K562 (cell line): ENCODE measurements at regions not wholly inside any gene's neighbourhood (a gene's known extent, or its start where the extent isn't known, plus 50 kb on each side); places are given as distances from the start of the nearest gene placed in this dataset.

Experiments used
- ATAC-seq: fragments of 200-7000 bp; cut with Tn5 transposase; 3 replicates; pipeline ENCODE4 v1.9.1; 2020; ENCODE audit warnings: moderate library complexity
- BruUV-seq: library from RNA; stranded (reverse); fragments of 400-500 nt; replicated peaks from 2 replicates; lab custom pipeline; 2021; lab: Mats Ljungman, UMichigan
- CTCF ChIA-PET: fragments of 300-600 bp; formaldehyde crosslinking; extraction: SDS; loops from one replicate; lab custom pipeline; 2021; ENCODE audit warnings: low intra/inter-chr PET ratio; lab: Yijun Ruan, JAX
- POLR2A ChIA-PET: fragments of 300-600, 350-650 bp; sonication (Branson Sonifier 250); formaldehyde crosslinking; extraction: SDS; loops from one replicate; lab custom pipeline; 2021; ENCODE audit warnings: antibody characterized with exemption, inconsistent platforms; lab: Yijun Ruan, JAX
- DNase-seq, 4 experiments: peaks; one replicate each; pipeline versions ENCODE4 v3.0.0 to v3.0.0-alpha.2; 2011 to 2018; ENCODE audit warnings: low spot score in 3 of 4, mixed read lengths in 3 of 4; ENCODE audit errors: extremely low read depth in 1 of 4
- FAIRE-seq: peaks from 2 replicates; lab custom pipeline; 2011; peaks lifted over from hg19 to GRCh38; lab: Jason Lieb, UNC
- H2AFZ ChIP-seq: 2 replicates; pipeline ENCODE4 v1.6.0; 2011; ENCODE audit warnings: low read depth, low read length, control low read depth, inconsistent platforms
- H3K27ac ChIP-seq: fragments of 200-600 bp; 3 replicates; pipeline ENCODE4 v1.8.0; 2011; ENCODE audit warnings: low read depth, mild to moderate bottlenecking, control low read depth, inconsistent platforms, low read length, moderate library complexity, mixed read lengths; ENCODE audit errors: extremely low read depth
- H3K27me3 ChIP-seq, 2 experiments: fragments of 300-600 bp in 1 of 2; 2 replicates in 1 of 2; 3 replicates in 1 of 2; pipeline versions ENCODE4 v1.6.0 to v1.8.0; 2011; ENCODE audit warnings: inconsistent platforms in 2 of 2, low read length in 2 of 2, mild to moderate bottlenecking in 1 of 2, mixed read lengths in 1 of 2, moderate library complexity in 1 of 2; ENCODE audit not compliant: control insufficient read depth in 2 of 2, insufficient read depth in 2 of 2
- H3K36me3 ChIP-seq: fragments of 300-600 bp; 3 replicates; pipeline ENCODE4 v1.8.0; 2011; ENCODE audit warnings: mild to moderate bottlenecking, low read length, inconsistent platforms; ENCODE audit not compliant: control insufficient read depth, insufficient read depth
- H3K4me1 ChIP-seq, 2 experiments: fragments of 200-600 bp in 1 of 2; replicated peaks in 1 of 2; 2 replicates in 1 of 2; 3 replicates in 1 of 2; pipeline versions ENCODE4 v1.5.1 to v1.8.0; 2011; ENCODE audit warnings: inconsistent platforms in 2 of 2, low read length in 2 of 2, mild to moderate bottlenecking in 1 of 2, mixed read lengths in 1 of 2, moderate library complexity in 1 of 2; ENCODE audit not compliant: control insufficient read depth in 2 of 2, insufficient read depth in 2 of 2
- H3K4me2 ChIP-seq: 2 replicates; pipeline ENCODE4 v1.6.1; 2011; ENCODE audit warnings: low read length, control low read depth, inconsistent platforms, mixed read lengths; ENCODE audit not compliant: insufficient read depth
- H3K4me3 ChIP-seq: fragments of 200-600 bp; sonication (generic), shearing (Covaris generic); 2 replicates; pipeline ENCODE4 v1.5.1; 2016; ENCODE audit warnings: control low read depth, inconsistent platforms
- H3K79me2 ChIP-seq: fragments of 200-600 bp; 3 replicates; pipeline ENCODE4 v1.8.0; 2011; ENCODE audit warnings: low read length, inconsistent platforms; ENCODE audit not compliant: control insufficient read depth, insufficient read depth
- H3K9ac ChIP-seq, 2 experiments: 2 replicates each; pipeline versions ENCODE4 v1.6.0 to v1.6.1; 2011; ENCODE audit warnings: low read depth in 2 of 2, low read length in 2 of 2, control low read depth in 1 of 2, inconsistent platforms in 1 of 2, mild to moderate bottlenecking in 1 of 2, mixed read lengths in 1 of 2; ENCODE audit not compliant: insufficient read depth in 1 of 2
- H3K9me1 ChIP-seq: one replicate; pipeline ENCODE4 v1.6.0; 2011; ENCODE audit warnings: inconsistent platforms, mild to moderate bottlenecking, low read length, moderate library complexity; ENCODE audit not compliant: control insufficient read depth, insufficient read depth
- H3K9me3 ChIP-seq: replicated peaks from 2 replicates; pipeline ENCODE4 v1.5.1; 2011; ENCODE audit warnings: low read depth, low read length, inconsistent platforms; ENCODE audit not compliant: control insufficient read depth, insufficient read depth
- H4K20me1 ChIP-seq: replicated peaks from 2 replicates; pipeline ENCODE4 v1.6.1; 2011; ENCODE audit warnings: low read length, inconsistent platforms, mixed read lengths; ENCODE audit not compliant: control insufficient read depth, insufficient read depth
- ETV5 ChIP-seq: sonication (generic); formaldehyde crosslinking; IDR thresholded peaks from 2 replicates; pipeline ENCODE4 v1.4.0; 2020; ENCODE audit warnings: low read depth, mild to moderate bottlenecking, missing genetic modification reagents
- GMEB1 ChIP-seq: fragments of 250-450 bp; sonication (Bioruptor Pico); IDR thresholded peaks from 2 replicates; pipeline ENCODE4 v1.4.0; 2020; ENCODE audit warnings: mild to moderate bottlenecking
- HMGXB4 ChIP-seq: sonication (generic); formaldehyde crosslinking; IDR thresholded peaks from 2 replicates; pipeline ENCODE4 v1.8.1; 2023; ENCODE audit warnings: mild to moderate bottlenecking, missing genetic modification reagents
- RFX1 ChIP-seq: fragments of 450-650 bp; IDR thresholded peaks from 2 replicates; pipeline ENCODE4 v1.6.1; 2016; ENCODE audit warnings: mild to moderate bottlenecking, moderate library complexity
- SMC3 ChIP-seq: conservative IDR thresholded peaks from 2 replicates; pipeline ENCODE4 v1.6.1; 2011; ENCODE audit warnings: low read depth, low read length, improper control_type of control experiment; ENCODE audit not compliant: insufficient read depth
- SRSF1 ChIP-seq: fragments of 200-400 bp; formaldehyde crosslinking; IDR thresholded peaks from 2 replicates; pipeline ENCODE4 v1.6.1; 2017; ENCODE audit warnings: mild to moderate bottlenecking, low read depth, low read length, moderate library complexity
- YY1 ChIP-seq, 3 experiments: IDR thresholded peaks; 2 replicates each; pipeline ENCODE4 v1.6.1; 2011; ENCODE audit warnings: low read length in 2 of 3, mild to moderate bottlenecking in 2 of 3, moderate library complexity in 2 of 3, borderline replicate concordance in 1 of 3, control low read depth in 1 of 3, low read depth in 1 of 3; ENCODE audit not compliant: insufficient read depth in 3 of 3, insufficient replicate concordance in 2 of 3, control insufficient read depth in 1 of 3, insufficient read length in 1 of 3; ENCODE audit errors: extremely low read depth in 1 of 3
- WGBS: fragments of 100-300 bp; shearing (Covaris generic); methylation state at CpG from one replicate; pipeline ENCODE4 v1.1.6; 2016; ENCODE audit warnings: low coverage, mixed read lengths; ENCODE audit not compliant: insufficient coverage; ENCODE audit errors: missing lambda C conversion rate; 5-methylcytosine and 5-hydroxymethylcytosine counted together
- in situ Hi-C: fragments of 300-500 bp; cut with MboI; formaldehyde crosslinking; loops from 4 replicates; pipeline ENCODE4 v1.15.0; 2018; ENCODE audit warnings: inconsistent platforms, mixed read lengths
- intact Hi-C: fragments of 100-400 bp; cut with micrococcal nuclease; formaldehyde crosslinking; loops from 2 replicates; pipeline ENCODE4 v1.14.2; 2022
- TF ChIP-seq, protein P1 (sequence below): sonication (generic); formaldehyde crosslinking; IDR thresholded peaks from 2 replicates; pipeline ENCODE4 v1.8.0; 2023; ENCODE audit warnings: missing genetic modification reagents, mild to moderate bottlenecking, borderline replicate concordance

- intact Hi-C loops, result no loop called here
- Histone ChIP-seq H3K9me1 (no peaks in the 10 kb centered on the region), H3K27ac (no peak overlapping the region), H3K79me2 (no peaks in the 10 kb centered on the region), H3K36me3 (no peaks in the 10 kb centered on the region), H3K4me2 (no peak overlapping the region), H3K27me3 (peaks cover 22 to 52% of the 10 kb centered on the region in 2 experiments; a peak in 4 of 5 replicates), H4K20me1 (no peaks in the 10 kb centered on the region), H3K9me3 (no peaks in the 10 kb centered on the region), H2AFZ (no peak overlapping the region), H3K4me3 (no peak overlapping the region), H3K9ac (no peak overlapping the region), H3K4me1 (no peaks in the 10 kb centered on the region; a peak in 1 of 5 replicates)
- no TSS peak for BruUV-seq
- FAIRE-seq (no peak), ATAC-seq (no peak; the same call in 2 of the 3 replicates), DNase-seq (no peak)
- 0% methylated on average over 3 of the region's 3 CpGs for WGBS
- ChIA-PET CTCF (no interaction called here), POLR2A (interaction anchor here (1.6 kb wide), 1 partner anchor 110 kb away, joined by 6 read pairs; no protein-coding TSS in a partner anchor)
- in situ Hi-C loops, result no loop called here
- TF ChIP-seq, protein P1, sequence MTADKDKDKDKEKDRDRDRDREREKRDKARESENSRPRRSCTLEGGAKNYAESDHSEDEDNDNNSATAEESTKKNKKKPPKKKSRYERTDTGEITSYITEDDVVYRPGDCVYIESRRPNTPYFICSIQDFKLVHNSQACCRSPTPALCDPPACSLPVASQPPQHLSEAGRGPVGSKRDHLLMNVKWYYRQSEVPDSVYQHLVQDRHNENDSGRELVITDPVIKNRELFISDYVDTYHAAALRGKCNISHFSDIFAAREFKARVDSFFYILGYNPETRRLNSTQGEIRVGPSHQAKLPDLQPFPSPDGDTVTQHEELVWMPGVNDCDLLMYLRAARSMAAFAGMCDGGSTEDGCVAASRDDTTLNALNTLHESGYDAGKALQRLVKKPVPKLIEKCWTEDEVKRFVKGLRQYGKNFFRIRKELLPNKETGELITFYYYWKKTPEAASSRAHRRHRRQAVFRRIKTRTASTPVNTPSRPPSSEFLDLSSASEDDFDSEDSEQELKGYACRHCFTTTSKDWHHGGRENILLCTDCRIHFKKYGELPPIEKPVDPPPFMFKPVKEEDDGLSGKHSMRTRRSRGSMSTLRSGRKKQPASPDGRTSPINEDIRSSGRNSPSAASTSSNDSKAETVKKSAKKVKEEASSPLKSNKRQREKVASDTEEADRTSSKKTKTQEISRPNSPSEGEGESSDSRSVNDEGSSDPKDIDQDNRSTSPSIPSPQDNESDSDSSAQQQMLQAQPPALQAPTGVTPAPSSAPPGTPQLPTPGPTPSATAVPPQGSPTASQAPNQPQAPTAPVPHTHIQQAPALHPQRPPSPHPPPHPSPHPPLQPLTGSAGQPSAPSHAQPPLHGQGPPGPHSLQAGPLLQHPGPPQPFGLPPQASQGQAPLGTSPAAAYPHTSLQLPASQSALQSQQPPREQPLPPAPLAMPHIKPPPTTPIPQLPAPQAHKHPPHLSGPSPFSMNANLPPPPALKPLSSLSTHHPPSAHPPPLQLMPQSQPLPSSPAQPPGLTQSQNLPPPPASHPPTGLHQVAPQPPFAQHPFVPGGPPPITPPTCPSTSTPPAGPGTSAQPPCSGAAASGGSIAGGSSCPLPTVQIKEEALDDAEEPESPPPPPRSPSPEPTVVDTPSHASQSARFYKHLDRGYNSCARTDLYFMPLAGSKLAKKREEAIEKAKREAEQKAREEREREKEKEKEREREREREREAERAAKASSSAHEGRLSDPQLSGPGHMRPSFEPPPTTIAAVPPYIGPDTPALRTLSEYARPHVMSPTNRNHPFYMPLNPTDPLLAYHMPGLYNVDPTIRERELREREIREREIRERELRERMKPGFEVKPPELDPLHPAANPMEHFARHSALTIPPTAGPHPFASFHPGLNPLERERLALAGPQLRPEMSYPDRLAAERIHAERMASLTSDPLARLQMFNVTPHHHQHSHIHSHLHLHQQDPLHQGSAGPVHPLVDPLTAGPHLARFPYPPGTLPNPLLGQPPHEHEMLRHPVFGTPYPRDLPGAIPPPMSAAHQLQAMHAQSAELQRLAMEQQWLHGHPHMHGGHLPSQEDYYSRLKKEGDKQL (CRISPR knock-in tag), result no peak
- no peak for TF ChIP-seq GMEB1 (CRISPR knock-in tag)
- TF ChIP-seq SMC3, result no peak
- TF ChIP-seq YY1 (IDR thresholded peaks at IDR 0.05; ENCODE audit: borderline replicate concordance in 1 of 3, control insufficient read depth in 1 of 3, extremely low read depth in 1 of 3, insufficient read depth in 3 of 3, insufficient read length in 1 of 3, insufficient replicate concordance in 2 of 3, low read depth in 1 of 3, low read length in 2 of 3), result no peak
- TF ChIP-seq RFX1, result no peak
- TF ChIP-seq ETV5 (CRISPR knock-in tag), result no peak
- no peak for TF ChIP-seq HMGXB4 (CRISPR knock-in tag)
- no peak for TF ChIP-seq SRSF1
Measured at GRCh38 chr5:142211918-142212317, 103.3 kb downstream of the NDFIP1 start.
